Activated CD8-positive, alpha-beta memory T cell treated with anti-CD3 and anti-CD28 coated beads for 4 hours (primary cell): ENCODE measurements at regions not wholly inside any gene's neighbourhood (a gene's known extent, or its start where the extent isn't known, plus 50 kb on each side); places are given as distances from the start of the nearest gene placed in this dataset.

Experiments used
- DNase-seq, 2 donors: peaks; one replicate each; pipeline ENCODE4 v3.0.0-alpha.2; 2020; ENCODE audit warnings: low read depth in 2 of 2

- no peak for DNase-seq
These were observed 256.2 kb upstream of the PITRM1 start for GRCh38 chr10:3428826-3429225.

GRCh38 chr10:3427950-3428354 lies 255.4 kb upstream of the PITRM1 start:
- no peak for DNase-seq

- DNase-seq: no peak
These were observed 254.8 kb upstream of the PITRM1 start for GRCh38 chr10:3427347-3427746.

GRCh38 chr10:3426190-3426845 lies 253.7 kb upstream of the PITRM1 start:
- no peak for DNase-seq

- DNase-seq: no peak
These were observed 253.1 kb upstream of the PITRM1 start for GRCh38 chr10:3425716-3426115.

- DNase-seq: no peak
These were observed 252.7 kb upstream of the PITRM1 start for GRCh38 chr10:3425261-3425660.

- DNase-seq: no peak
These were observed 251.7 kb upstream of the PITRM1 start for GRCh38 chr10:3424111-3424851.

- DNase-seq: no peak
These were observed 250.8 kb upstream of the PITRM1 start for GRCh38 chr10:3423384-3423783.

GRCh38 chr10:3422282-3422681 lies 249.7 kb upstream of the PITRM1 start:
- DNase-seq: no peak

GRCh38 chr10:3421537-3422257 lies 249.1 kb upstream of the PITRM1 start:
- no peak for DNase-seq

GRCh38 chr10:3420527-3421469 lies 248.2 kb upstream of the PITRM1 start:
- no peak for DNase-seq

GRCh38 chr10:3419719-3420495 lies 247.3 kb upstream of the PITRM1 start:
- no peak for DNase-seq

- no peak for DNase-seq
These were observed 246.3 kb upstream of the PITRM1 start for GRCh38 chr10:3418926-3419325.

GRCh38 chr10:3418041-3418754 lies 245.6 kb upstream of the PITRM1 start:
- no peak for DNase-seq

GRCh38 chr10:3417096-3417495 lies 244.5 kb upstream of the PITRM1 start:
- no peak for DNase-seq

- DNase-seq: no peak
These were observed 243.5 kb upstream of the PITRM1 start for GRCh38 chr10:3415878-3416605.

GRCh38 chr10:3415038-3415736 lies 242.6 kb upstream of the PITRM1 start:
- DNase-seq: no peak

GRCh38 chr10:3414667-3415023 lies 242.1 kb upstream of the PITRM1 start:
- DNase-seq: no peak
